ENCODE measurements at regions not wholly inside any gene's neighbourhood (a gene's known extent, or its start where the extent isn't known, plus 50 kb on each side); places are given as distances from the start of the nearest gene placed in this dataset.

DNA sequence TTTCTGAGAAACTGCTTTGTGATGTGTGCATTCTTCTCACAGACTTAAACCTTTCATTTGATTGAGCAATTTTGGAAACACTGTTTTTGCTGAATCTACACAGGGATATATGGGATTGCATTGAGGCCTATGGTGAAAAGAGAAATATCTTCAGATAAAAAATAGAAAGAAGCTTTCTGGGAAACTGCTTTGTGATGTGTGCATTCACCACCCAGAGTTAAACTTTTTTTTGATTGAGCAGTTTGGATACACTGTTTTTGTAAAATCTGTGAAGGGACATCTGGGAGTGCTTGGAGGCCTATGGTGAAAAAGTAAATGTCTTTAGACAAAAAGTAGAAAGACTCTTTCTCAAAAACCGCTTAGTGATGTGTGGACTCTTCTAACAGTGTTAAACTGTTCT, 1683.8 kb downstream of the UQCRFS1 start:
- no peaks in the 10 kb centered on the region for H3K27me3 Mint-ChIP-seq (ENCODE audit: insufficient read depth)
- no peak overlapping the region for H3K27ac Mint-ChIP-seq
- no peak overlapping the region for H3K4me3 Mint-ChIP-seq
- intact Hi-C loops (cut with micrococcal nuclease) = no loop called here
- no peak for DNase-seq (ENCODE audit: low spot score)
- no peaks in the 10 kb centered on the region for H3K4me1 Mint-ChIP-seq (ENCODE audit: low read depth)
- no peaks in the 10 kb centered on the region for H3K36me3 Mint-ChIP-seq (ENCODE audit: low read depth)
- H3K9me3 Mint-ChIP-seq = peaks cover 60% of the 10 kb centered on the region

DNA sequence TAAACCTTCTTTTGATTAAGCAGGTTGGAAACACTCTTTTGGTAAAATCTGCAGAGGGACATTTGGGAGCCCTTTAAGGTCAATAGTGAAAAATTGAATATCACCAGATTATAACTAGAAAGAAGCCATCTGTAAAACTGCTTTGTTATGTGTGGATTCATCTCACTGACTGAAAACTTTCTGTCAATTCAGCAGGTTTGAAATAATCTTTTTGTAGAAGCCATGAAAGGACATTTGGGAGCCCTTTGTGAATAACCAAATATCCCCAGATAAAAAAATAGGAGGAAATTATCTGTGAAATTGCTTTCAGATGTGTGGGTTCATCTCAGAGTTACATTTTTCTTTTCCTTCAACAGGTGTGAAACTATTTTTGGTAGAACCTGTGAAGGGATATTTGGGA, 1690.7 kb downstream of the UQCRFS1 start:
- no peaks in the 10 kb centered on the region for H3K27me3 Mint-ChIP-seq (ENCODE audit: insufficient read depth)
- no peak overlapping the region for H3K4me3 Mint-ChIP-seq
- no peaks in the 10 kb centered on the region for H3K36me3 Mint-ChIP-seq (ENCODE audit: low read depth)
- H3K27ac Mint-ChIP-seq = no peak overlapping the region
- H3K4me1 Mint-ChIP-seq (ENCODE audit: low read depth) = no peaks in the 10 kb centered on the region
- intact Hi-C loops (cut with micrococcal nuclease) = no loop called here
- no peak for DNase-seq (ENCODE audit: low spot score)
- peaks cover 47% of the 10 kb centered on the region for H3K9me3 Mint-ChIP-seq
